ENCODE measurements at regions not wholly inside any gene's neighbourhood (a gene's known extent, or its start where the extent isn't known, plus 50 kb on each side); places are given as distances from the start of the nearest gene placed in this dataset.
A peak's percentile ranks its signal among the peaks of the same experiment; 100 is the strongest.

- no peak for DNase-seq (ENCODE audit: low spot score)
Observed at GRCh38 chrX:82081027-82081426, 879.1 kb downstream of the SH3BGRL start.

DNA sequence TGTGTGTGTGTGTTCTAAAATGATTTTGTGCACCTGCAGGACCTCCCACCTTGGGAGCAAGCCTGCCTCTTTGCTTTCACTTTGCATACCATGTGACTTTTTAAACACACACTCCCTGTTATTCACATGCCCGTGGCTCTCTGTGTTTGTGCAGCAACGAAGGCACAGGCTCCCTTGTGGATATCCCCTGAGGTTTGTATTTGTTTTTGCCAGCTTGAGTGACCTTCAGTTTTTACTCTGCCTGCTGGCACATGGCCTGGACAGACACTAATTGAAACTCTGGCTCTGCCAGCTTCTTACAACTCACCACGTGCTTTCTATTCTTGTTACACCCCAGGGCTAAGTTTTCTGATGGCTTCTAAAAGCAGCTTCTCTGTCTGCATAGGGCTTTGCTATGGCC lies 885.8 kb downstream of the SH3BGRL start:
- no peak for DNase-seq (ENCODE audit: low spot score)
- TF ChIP-seq, protein P1, sequence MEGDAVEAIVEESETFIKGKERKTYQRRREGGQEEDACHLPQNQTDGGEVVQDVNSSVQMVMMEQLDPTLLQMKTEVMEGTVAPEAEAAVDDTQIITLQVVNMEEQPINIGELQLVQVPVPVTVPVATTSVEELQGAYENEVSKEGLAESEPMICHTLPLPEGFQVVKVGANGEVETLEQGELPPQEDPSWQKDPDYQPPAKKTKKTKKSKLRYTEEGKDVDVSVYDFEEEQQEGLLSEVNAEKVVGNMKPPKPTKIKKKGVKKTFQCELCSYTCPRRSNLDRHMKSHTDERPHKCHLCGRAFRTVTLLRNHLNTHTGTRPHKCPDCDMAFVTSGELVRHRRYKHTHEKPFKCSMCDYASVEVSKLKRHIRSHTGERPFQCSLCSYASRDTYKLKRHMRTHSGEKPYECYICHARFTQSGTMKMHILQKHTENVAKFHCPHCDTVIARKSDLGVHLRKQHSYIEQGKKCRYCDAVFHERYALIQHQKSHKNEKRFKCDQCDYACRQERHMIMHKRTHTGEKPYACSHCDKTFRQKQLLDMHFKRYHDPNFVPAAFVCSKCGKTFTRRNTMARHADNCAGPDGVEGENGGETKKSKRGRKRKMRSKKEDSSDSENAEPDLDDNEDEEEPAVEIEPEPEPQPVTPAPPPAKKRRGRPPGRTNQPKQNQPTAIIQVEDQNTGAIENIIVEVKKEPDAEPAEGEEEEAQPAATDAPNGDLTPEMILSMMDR (IDR thresholded peaks at IDR 0.05; ENCODE audit: extremely low read depth, missing control alignments), result no peak

More at GRCh38 chrX:82081027-82081426, 879.1 kb downstream of the SH3BGRL start:
- TF ChIP-seq, protein P1 (IDR thresholded peaks at IDR 0.05; ENCODE audit: extremely low read depth, missing control alignments), result no peak

DNA sequence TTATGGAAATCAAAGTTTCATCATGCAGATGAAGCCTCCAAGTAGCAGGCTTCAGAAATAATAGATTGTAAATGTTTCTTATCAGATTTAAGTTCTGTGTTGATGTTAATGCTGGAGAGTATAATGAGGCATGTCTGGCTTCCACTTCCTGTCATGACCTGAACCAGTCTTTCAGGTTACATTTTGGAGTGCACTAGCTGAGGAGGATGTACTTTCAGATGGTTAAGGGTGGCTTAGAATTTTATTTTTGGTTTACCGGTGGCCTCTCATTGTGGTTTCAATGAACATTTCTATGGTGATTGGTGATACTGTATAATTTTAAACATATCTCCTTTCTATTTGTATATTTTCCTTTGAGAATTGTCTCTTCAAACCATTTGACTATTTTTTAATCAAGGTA lies 890.4 kb downstream of the SH3BGRL start:
- no peak for DNase-seq (ENCODE audit: low spot score)
- TF ChIP-seq, protein P1 (IDR thresholded peaks at IDR 0.05; ENCODE audit: extremely low read depth, missing control alignments), result no peak

- DNase-seq (ENCODE audit: low spot score), result no peak
Observed at GRCh38 chrX:82125103-82125502, 923.2 kb downstream of the SH3BGRL start.

GRCh38 chrX:82127228-82128123 lies 925.6 kb downstream of the SH3BGRL start:
- peak; percentile 3 for DNase-seq (ENCODE audit: low spot score)
- TF ChIP-seq, protein P1 (IDR thresholded peaks at IDR 0.05; ENCODE audit: extremely low read depth, missing control alignments), result no peak

More at GRCh38 chrX:82125103-82125502, 923.2 kb downstream of the SH3BGRL start:
- TF ChIP-seq, protein P1 (IDR thresholded peaks at IDR 0.05; ENCODE audit: extremely low read depth, missing control alignments), result no peak

- DNase-seq (ENCODE audit: low spot score), result no peak
Observed at GRCh38 chrX:82134378-82134777, 932.5 kb downstream of the SH3BGRL start.

DNA sequence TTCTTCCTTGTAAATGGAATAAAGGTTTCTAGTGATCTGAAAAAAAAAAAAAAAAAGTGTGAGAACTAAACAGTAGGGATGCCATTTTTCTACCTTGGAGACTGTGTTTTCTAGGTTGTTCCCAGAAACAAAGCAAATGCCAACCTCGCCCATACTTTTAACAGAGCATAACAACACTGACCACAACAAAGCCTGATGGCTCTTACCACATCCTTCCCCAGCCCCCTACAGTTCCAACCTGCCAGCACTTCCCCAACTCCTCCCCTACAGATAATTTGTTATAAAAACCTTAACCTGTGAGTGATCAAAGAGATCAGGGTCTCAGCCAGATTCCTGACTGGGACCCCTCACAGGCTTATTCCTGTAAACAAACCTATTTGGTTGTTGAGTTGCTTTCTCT lies 940.0 kb downstream of the SH3BGRL start:
- DNase-seq (ENCODE audit: low spot score), result no peak

More at GRCh38 chrX:82134378-82134777, 932.5 kb downstream of the SH3BGRL start:
- TF ChIP-seq, protein P1 (IDR thresholded peaks at IDR 0.05; ENCODE audit: extremely low read depth, missing control alignments), result no peak

More for the DNA sequence above, 940.0 kb downstream of the SH3BGRL start:
- TF ChIP-seq, protein P1 (IDR thresholded peaks at IDR 0.05; ENCODE audit: extremely low read depth, missing control alignments), result no peak

Data from GM20000 (cell line).